Mesendoderm (in vitro differentiated cells): ENCODE measurements at regions not wholly inside any gene's neighbourhood (a gene's known extent, or its start where the extent isn't known, plus 50 kb on each side); places are given as distances from the start of the nearest gene placed in this dataset.
"Not testable (repeated sequence)": the region's sequence is repeated elsewhere in the genome, so short reads cannot be mapped to it uniquely, and the experiment has no call there.

Source experiments
- DNase-seq: peaks from one replicate; pipeline ENCODE4 v3.0.0; 2013
- H2AK5ac ChIP-seq: 2 replicates; pipeline ENCODE4 v1.6.1; 2013; ENCODE audit warnings: low read length, inconsistent platforms
- H2BK120ac ChIP-seq: 2 replicates; pipeline ENCODE4 v1.6.1; 2013; ENCODE audit warnings: low read depth, mild to moderate bottlenecking, low read length, moderate library complexity, mixed read lengths
- H2BK15ac ChIP-seq: replicated peaks from 2 replicates; pipeline ENCODE4 v1.6.1; 2013; ENCODE audit warnings: low read depth, mild to moderate bottlenecking, moderate library complexity
- H2BK5ac ChIP-seq: 2 replicates; pipeline ENCODE4 v1.6.1; 2013; ENCODE audit warnings: low read length, inconsistent platforms
- H3K18ac ChIP-seq: 2 replicates; pipeline ENCODE4 v1.6.1; 2013; ENCODE audit warnings: mild to moderate bottlenecking, low read length, mixed read lengths
- H3K23ac ChIP-seq: one replicate; pipeline ENCODE4 v1.6.1; 2013; ENCODE audit warnings: low read length
- H3K27ac ChIP-seq: 2 replicates; pipeline ENCODE4 v1.5.1; 2013; ENCODE audit warnings: low read depth, mild to moderate bottlenecking, inconsistent platforms, low read length, moderate library complexity
- H3K27me3 ChIP-seq: 2 replicates; pipeline ENCODE4 v1.6.1; 2013; ENCODE audit warnings: low read length, control low read depth, mild to moderate bottlenecking, inconsistent platforms; ENCODE audit not compliant: insufficient read depth, poor library complexity
- H3K36me3 ChIP-seq: 2 replicates; pipeline ENCODE4 v1.6.1; 2013; ENCODE audit warnings: low read length, inconsistent platforms; ENCODE audit not compliant: control insufficient read depth, insufficient read depth
- H3K4ac ChIP-seq: one replicate; pipeline ENCODE4 v1.6.1; 2013; ENCODE audit warnings: low read depth, mild to moderate bottlenecking, low read length, moderate library complexity
- H3K4me1 ChIP-seq: 2 replicates; pipeline ENCODE4 v1.6.1; 2013; ENCODE audit warnings: low read depth, low read length, inconsistent platforms; ENCODE audit not compliant: control insufficient read depth
- H3K4me2 ChIP-seq: 2 replicates; pipeline ENCODE4 v1.6.1; 2013; ENCODE audit warnings: low read length
- H3K4me3 ChIP-seq: 2 replicates; pipeline ENCODE4 v1.5.1; 2013; ENCODE audit warnings: mild to moderate bottlenecking, low read length
- H3K56ac ChIP-seq: one replicate; pipeline ENCODE4 v1.6.1; 2013; ENCODE audit warnings: low read length
- H3K79me1 ChIP-seq: 2 replicates; pipeline ENCODE4 v1.6.1; 2013; ENCODE audit warnings: low read length, inconsistent platforms
- H3K79me2 ChIP-seq: 2 replicates; pipeline ENCODE4 v1.6.1; 2013; ENCODE audit warnings: mild to moderate bottlenecking, low read length; ENCODE audit not compliant: control insufficient read depth, insufficient read depth
- H3K9ac ChIP-seq: 2 replicates; pipeline ENCODE4 v1.6.1; 2013; ENCODE audit warnings: low read length, inconsistent platforms
- H4K5ac ChIP-seq: one replicate; pipeline ENCODE4 v1.6.1; 2013; ENCODE audit warnings: low read length
- H4K8ac ChIP-seq: one replicate; pipeline ENCODE4 v1.6.1; 2013; ENCODE audit warnings: low read depth, mild to moderate bottlenecking, control low read depth, low read length, moderate library complexity
- WGBS: extraction: QIAGEN DNeasy Blood & Tissue Kit; methylation state at CpG from one replicate; pipeline ENCODE4 v1.1.7; 2013; ENCODE audit warnings: low lambda C conversion rate, missing lambda C conversion rate; ENCODE audit not compliant: insufficient coverage; ENCODE audit errors: extremely low coverage; 5-methylcytosine and 5-hydroxymethylcytosine counted together

DNA sequence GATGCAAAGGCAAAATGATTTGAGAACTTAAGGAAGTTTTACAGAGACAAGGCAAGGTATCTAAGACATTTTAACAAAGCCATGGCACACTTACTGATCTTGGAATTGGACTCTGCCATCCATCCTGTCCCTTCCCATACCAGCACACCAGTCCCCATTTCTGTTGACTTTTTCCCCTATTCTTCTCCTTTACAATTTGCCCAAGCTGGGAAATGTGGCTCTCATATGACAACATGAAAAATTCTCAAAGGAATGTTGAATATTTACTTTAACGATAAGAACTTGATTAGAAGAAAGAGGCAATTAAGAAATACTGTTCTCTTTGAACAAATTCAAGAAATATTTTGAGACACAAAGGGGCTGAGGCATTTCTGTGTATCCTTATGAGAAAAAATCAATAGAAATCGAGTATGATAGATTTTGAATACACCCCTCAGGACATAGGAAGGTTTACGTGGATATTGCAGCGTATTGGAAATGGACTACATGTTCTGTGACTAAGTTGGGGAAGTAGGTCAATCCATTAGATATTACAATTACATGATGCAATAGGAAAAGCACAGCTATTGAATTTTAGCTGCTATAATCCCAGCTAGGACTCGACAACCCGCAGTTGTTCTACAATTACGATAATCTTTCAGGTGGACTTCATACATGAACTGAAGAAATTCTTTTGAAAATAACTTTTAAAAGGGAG is 201.6 kb downstream of the TRIB2 start:
- no peak overlapping the region for H3K4ac ChIP-seq
- no CpG with 5 or more reads among the region's 7 CpGs for WGBS
- H3K4me2 ChIP-seq, result no peak overlapping the region
- H3K18ac ChIP-seq, result no peak overlapping the region
- no peak overlapping the region for H3K23ac ChIP-seq
- H3K79me1 ChIP-seq, result no peaks in the 10 kb centered on the region
- H2AK5ac ChIP-seq, result no peak overlapping the region
- H3K56ac ChIP-seq, result no peak overlapping the region
- H3K79me2 ChIP-seq, result no peaks in the 10 kb centered on the region
- H2BK15ac ChIP-seq, result no peak overlapping the region
- no peak overlapping the region for H3K27ac ChIP-seq
- H2BK120ac ChIP-seq, result no peak overlapping the region
- no peak overlapping the region for H2BK5ac ChIP-seq
- H3K4me3 ChIP-seq, result no peak overlapping the region
- no peak for DNase-seq
- H3K9ac ChIP-seq, result no peak overlapping the region
- no peaks in the 10 kb centered on the region for H3K27me3 ChIP-seq
- no peaks in the 10 kb centered on the region for H3K4me1 ChIP-seq
- H3K36me3 ChIP-seq, result no peaks in the 10 kb centered on the region
- no peak overlapping the region for H4K5ac ChIP-seq
- no peak overlapping the region for H4K8ac ChIP-seq

DNA sequence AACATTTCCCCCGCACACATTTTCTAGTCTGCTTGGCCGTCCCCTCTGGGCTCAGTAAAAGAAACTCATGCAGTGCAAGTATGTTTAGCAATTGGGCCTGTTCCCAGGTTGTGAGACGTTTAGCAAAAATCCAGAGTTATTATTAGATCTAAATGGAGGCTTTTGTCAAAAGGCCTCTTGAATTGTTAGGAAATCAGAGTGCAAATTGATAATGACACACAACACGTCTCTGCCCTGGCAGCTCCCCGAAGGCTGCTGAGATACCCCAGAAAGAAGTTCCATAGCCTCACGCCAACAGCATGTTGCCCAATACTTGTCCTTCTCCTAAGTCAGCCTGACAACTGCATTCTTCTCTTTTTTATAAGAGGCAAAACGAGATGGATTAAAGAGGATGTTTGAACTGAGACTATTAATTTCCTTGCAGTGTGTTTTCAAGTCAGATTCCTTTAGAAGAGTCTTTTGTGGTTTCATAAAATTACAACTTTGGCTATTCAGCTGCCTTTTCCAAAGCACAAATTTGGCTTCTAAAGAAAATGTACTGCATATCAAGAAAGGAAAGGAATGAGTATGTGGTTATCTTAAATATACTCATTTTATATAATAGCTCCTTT is 202.2 kb downstream of the TRIB2 start:
- DNase-seq, result no peak
- Histone ChIP-seq H3K18ac (no peak overlapping the region), H3K79me1 (no peaks in the 10 kb centered on the region), H3K36me3 (no peaks in the 10 kb centered on the region), H2BK15ac (no peak overlapping the region), H2AK5ac (no peak overlapping the region), H2BK5ac (no peak overlapping the region), H3K56ac (no peak overlapping the region), H4K5ac (no peak overlapping the region), H4K8ac (no peak overlapping the region), H3K9ac (no peak overlapping the region), H3K27ac (no peak overlapping the region), H3K4ac (no peak overlapping the region), H3K4me1 (no peaks in the 10 kb centered on the region), H3K4me2 (no peak overlapping the region), H3K4me3 (no peak overlapping the region), H3K79me2 (no peaks in the 10 kb centered on the region), H3K23ac (no peak overlapping the region), H3K27me3 (no peaks in the 10 kb centered on the region), H2BK120ac (no peak overlapping the region)
- no CpG with 5 or more reads among the region's 7 CpGs for WGBS

- H3K27me3 ChIP-seq, result no peaks in the 10 kb centered on the region
- no peak overlapping the region for H2BK15ac ChIP-seq
- no peak overlapping the region for H2BK120ac ChIP-seq
- H3K56ac ChIP-seq, result no peak overlapping the region
- no peak overlapping the region for H3K9ac ChIP-seq
- WGBS, result no CpG with 5 or more reads among the region's 5 CpGs
- no peak overlapping the region for H3K4ac ChIP-seq
- H4K5ac ChIP-seq, result no peak overlapping the region
- no peaks in the 10 kb centered on the region for H3K36me3 ChIP-seq
- no peak overlapping the region for H2BK5ac ChIP-seq
- no peak overlapping the region for H4K8ac ChIP-seq
- no peak overlapping the region for H3K18ac ChIP-seq
- H3K27ac ChIP-seq, result no peak overlapping the region
- no peaks in the 10 kb centered on the region for H3K79me1 ChIP-seq
- no peak overlapping the region for H2AK5ac ChIP-seq
- no peaks in the 10 kb centered on the region for H3K4me1 ChIP-seq
- no peak for DNase-seq
- H3K4me2 ChIP-seq, result no peak overlapping the region
- H3K23ac ChIP-seq, result no peak overlapping the region
- no peak overlapping the region for H3K4me3 ChIP-seq
- H3K79me2 ChIP-seq, result no peaks in the 10 kb centered on the region
Observed at GRCh38 chr2:12921321-12921720, 204.6 kb downstream of the TRIB2 start.

GRCh38 chr2:12923907-12924610 is 207.3 kb downstream of the TRIB2 start:
- Histone ChIP-seq H2AK5ac (no peak overlapping the region), H2BK5ac (no peak overlapping the region), H3K27me3 (no peaks in the 10 kb centered on the region), H3K4me1 (no peaks in the 10 kb centered on the region), H3K56ac (no peak overlapping the region), H3K4ac (no peak overlapping the region), H3K4me2 (no peak overlapping the region), H3K23ac (no peak overlapping the region), H2BK120ac (no peak overlapping the region), H3K18ac (no peak overlapping the region), H3K27ac (no peak overlapping the region), H4K8ac (no peak overlapping the region), H2BK15ac (no peak overlapping the region), H4K5ac (no peak overlapping the region), H3K79me1 (no peaks in the 10 kb centered on the region), H3K79me2 (no peaks in the 10 kb centered on the region), H3K9ac (no peak overlapping the region), H3K36me3 (no peaks in the 10 kb centered on the region), H3K4me3 (no peak overlapping the region)
- DNase-seq, result no peak
- WGBS, result no CpG with 5 or more reads among the region's 4 CpGs

DNA sequence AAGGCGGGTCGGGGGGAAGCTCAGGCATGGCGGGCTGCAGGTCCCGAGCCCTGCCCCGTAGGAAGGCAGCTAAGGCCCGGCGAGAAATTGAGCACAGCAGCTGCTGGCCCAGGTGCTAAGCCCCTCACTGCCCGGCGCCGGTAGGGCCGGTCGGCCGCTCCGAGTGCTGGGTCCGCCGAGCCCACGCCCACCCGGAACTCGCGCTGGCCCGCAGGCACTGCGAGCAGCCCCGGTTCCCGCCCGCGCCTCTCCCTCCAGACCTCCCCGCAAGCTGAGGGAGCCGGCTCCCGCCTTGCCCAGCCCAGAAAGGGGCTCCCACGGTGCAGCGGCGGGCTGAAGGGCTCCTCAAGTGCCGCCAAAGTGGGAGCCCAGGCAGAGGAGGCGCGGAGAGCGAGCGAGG is 209.9 kb downstream of the TRIB2 start:
- H3K9ac ChIP-seq, DNase-seq, H3K79me2 ChIP-seq, H3K4me2 ChIP-seq, H3K79me1 ChIP-seq, H3K56ac ChIP-seq, H3K27ac ChIP-seq, H2AK5ac ChIP-seq, H3K4me1 ChIP-seq, H3K4me3 ChIP-seq, H3K23ac ChIP-seq, H2BK15ac ChIP-seq, H3K27me3 ChIP-seq, H3K36me3 ChIP-seq, H3K4ac ChIP-seq, H3K18ac ChIP-seq, H4K5ac ChIP-seq, H2BK5ac ChIP-seq, H4K8ac ChIP-seq, H2BK120ac ChIP-seq: not testable (repeated sequence)
- no CpG with 5 or more reads among the region's 37 CpGs for WGBS
